CD14-positive monocyte (primary cell): ENCODE measurements at regions not wholly inside any gene's neighbourhood (a gene's known extent, or its start where the extent isn't known, plus 50 kb on each side); places are given as distances from the start of the nearest gene placed in this dataset.

Source experiments
- DNase-seq, 3 donors: peaks; one replicate each; pipeline ENCODE4 v3.0.0-alpha.2; 2011 to 2022
- H2AFZ ChIP-seq: 2 replicates; pipeline ENCODE4 v1.6.0; 2012; ENCODE audit warnings: mild to moderate bottlenecking, low read depth, low read length, inconsistent platforms; ENCODE audit not compliant: insufficient read depth, poor library complexity, severe bottlenecking
- H3K27ac ChIP-seq, 2 donors: 1 replicate in 1 of 2; 2 replicates in 1 of 2; pipeline ENCODE4 v1.5.1; 2012 to 2013; ENCODE audit warnings: low read length in 2 of 2, control low read depth in 1 of 2, inconsistent platforms in 1 of 2, low read depth in 1 of 2, mild to moderate bottlenecking in 1 of 2
- H3K27me3 ChIP-seq, 2 donors: one replicate each; pipeline versions ENCODE4 v1.6.0 to v1.6.1; 2011 to 2013; ENCODE audit warnings: low read length in 2 of 2; ENCODE audit not compliant: control insufficient read depth in 2 of 2, insufficient read depth in 2 of 2
- H3K36me3 ChIP-seq, 2 donors: replicated peaks in 1 of 2; 1 replicate in 1 of 2; 2 replicates in 1 of 2; pipeline versions ENCODE4 v1.5.1 to v1.6.1; 2012 to 2013; ENCODE audit warnings: low read length in 2 of 2, control low read depth in 1 of 2, inconsistent platforms in 1 of 2, mild to moderate bottlenecking in 1 of 2; ENCODE audit not compliant: insufficient read depth in 2 of 2, control insufficient read depth in 1 of 2
- H3K4me1 ChIP-seq, 2 donors: 1 replicate in 1 of 2; 2 replicates in 1 of 2; pipeline versions ENCODE4 v1.5.1 to v1.6.1; 2012 to 2013; ENCODE audit warnings: low read length in 2 of 2, control low read depth in 1 of 2, inconsistent platforms in 1 of 2, mild to moderate bottlenecking in 1 of 2, moderate library complexity in 1 of 2; ENCODE audit not compliant: insufficient read depth in 2 of 2, control insufficient read depth in 1 of 2
- H3K4me2 ChIP-seq: replicated peaks from 2 replicates; pipeline ENCODE3; 2012; ENCODE audit warnings: low read length, moderate library complexity, mild to moderate bottlenecking; ENCODE audit not compliant: poor library complexity, severe bottlenecking; ENCODE audit errors: extremely low read depth
- H3K4me3 ChIP-seq, 3 experiments: fragments of 200-600 bp in 1 of 3; sonication (generic) in 1 of 3; replicated peaks in 1 of 3; 1 replicate in 2 of 3; 2 replicates in 1 of 3; pipeline ENCODE4 v1.5.1; 2011 to 2013; ENCODE audit warnings: low read length in 3 of 3, mild to moderate bottlenecking in 3 of 3, control low read depth in 2 of 3, low read depth in 2 of 3, inconsistent platforms in 1 of 3, moderate library complexity in 1 of 3
- H3K79me2 ChIP-seq: 2 replicates; pipeline ENCODE4 v1.6.0; 2012; ENCODE audit warnings: mild to moderate bottlenecking, control low read depth, inconsistent platforms, low read length, moderate library complexity; ENCODE audit not compliant: insufficient read depth
- H3K9ac ChIP-seq: 2 replicates; pipeline ENCODE4 v1.6.0; 2017; ENCODE audit warnings: low read length, mild to moderate bottlenecking; ENCODE audit not compliant: insufficient read depth, poor library complexity, severe bottlenecking
- H3K9me3 ChIP-seq, 2 donors: replicated peaks in 1 of 2; 1 replicate in 1 of 2; 2 replicates in 1 of 2; pipeline versions ENCODE4 v1.5.1 to v1.6.1; 2012 to 2013; ENCODE audit warnings: low read length in 2 of 2, control low read depth in 1 of 2; ENCODE audit not compliant: control insufficient read depth in 1 of 2, insufficient read depth in 1 of 2
- H4K20me1 ChIP-seq: 2 replicates; pipeline ENCODE4 v1.6.0; 2012; ENCODE audit warnings: mild to moderate bottlenecking, low read length, control low read depth, moderate library complexity; ENCODE audit not compliant: insufficient read depth
- H3K27ac Mint-ChIP-seq, 7 donors: one replicate each; pipeline ENCODE4 v1.8.0; 2020; ENCODE audit warnings: mild to moderate bottlenecking in 7 of 7, mixed read lengths in 7 of 7, moderate library complexity in 6 of 7, inconsistent platforms in 2 of 7
- H3K27me3 Mint-ChIP-seq, 3 donors: one replicate each; pipeline ENCODE4 v1.8.0; 2021 to 2022; ENCODE audit warnings: low read depth in 3 of 3, mild to moderate bottlenecking in 3 of 3, mixed read lengths in 3 of 3, moderate library complexity in 3 of 3, inconsistent platforms in 1 of 3
- H3K36me3 Mint-ChIP-seq, 2 donors: one replicate each; pipeline ENCODE4 v1.8.0; 2020; ENCODE audit warnings: mixed read lengths in 2 of 2, inconsistent platforms in 1 of 2, mild to moderate bottlenecking in 1 of 2
- H3K4me1 Mint-ChIP-seq: one replicate; pipeline ENCODE4 v1.8.0; 2020; ENCODE audit warnings: mild to moderate bottlenecking, mixed read lengths
- H3K4me3 Mint-ChIP-seq, 2 donors: one replicate each; pipeline ENCODE4 v1.8.0; 2020; ENCODE audit warnings: mild to moderate bottlenecking in 2 of 2, mixed read lengths in 2 of 2, moderate library complexity in 1 of 2
- H3K9me3 Mint-ChIP-seq, 7 donors: one replicate each; pipeline ENCODE4 v1.8.0; 2020 to 2022; ENCODE audit warnings: mixed read lengths in 7 of 7, mild to moderate bottlenecking in 6 of 7, moderate library complexity in 6 of 7, inconsistent platforms in 2 of 7
- CTCF ChIP-seq: fragments of 200-600 bp; IDR thresholded peaks from one replicate; pipeline ENCODE4 v1.8.0; 2022; ENCODE audit warnings: antibody characterized with exemption, mild to moderate bottlenecking
- WGBS: methylation state at CpG from one replicate; pipeline ENCODE4 v1.1.5; 2013; ENCODE audit warnings: missing lambda C conversion rate; ENCODE audit not compliant: insufficient coverage; 5-methylcytosine and 5-hydroxymethylcytosine counted together
- intact Hi-C, 2 donors: fragments of 100-400 bp; cut with micrococcal nuclease; formaldehyde crosslinking; loops; one replicate each; pipeline versions ENCODE4 v1.15.0 to v1.15.1; 2023

GRCh38 chr13:76692346-76692745, 193.9 kb downstream of the KCTD12 start:
- Histone ChIP-seq H3K4me3 (no peak overlapping the region), H3K27me3 (no peaks in the 10 kb centered on the region), H4K20me1 (no peaks in the 10 kb centered on the region), H3K9ac (no peak overlapping the region), H3K4me2 (no peak overlapping the region), H3K36me3 (no peaks in the 10 kb centered on the region), H3K9me3 (peaks cover 0 to 5% of the 10 kb centered on the region in 2 donors), H2AFZ (no peak overlapping the region), H3K79me2 (no peaks in the 10 kb centered on the region), H3K27ac (no peak overlapping the region), H3K4me1 (peaks cover 8 to 12% of the 10 kb centered on the region in 2 donors)
- H3K9me3 Mint-ChIP-seq, result peaks cover 0 to 8% (median 2%) of the 10 kb centered on the region in 7 donors
- intact Hi-C loops, result no loop called here
- no peak for DNase-seq
- no peaks in the 10 kb centered on the region for H3K36me3 Mint-ChIP-seq
- no CpG with 5 or more reads among the region's 1 CpG for WGBS
- H3K4me3 Mint-ChIP-seq, result no peak overlapping the region
- no peak overlapping the region for H3K27ac Mint-ChIP-seq
- H3K27me3 Mint-ChIP-seq, result no peaks in the 10 kb centered on the region
- H3K4me1 Mint-ChIP-seq, result peaks cover 10% of the 10 kb centered on the region
- no peak for TF ChIP-seq CTCF

GRCh38 chr13:76690611-76691010, 195.6 kb downstream of the KCTD12 start:
- Histone ChIP-seq H3K27me3 (no peaks in the 10 kb centered on the region), H3K4me3 (no peak overlapping the region), H3K27ac (no peak overlapping the region), H4K20me1 (no peaks in the 10 kb centered on the region), H3K4me1 (peaks cover 12% of the 10 kb centered on the region in 2 donors), H3K36me3 (no peaks in the 10 kb centered on the region), H3K79me2 (no peaks in the 10 kb centered on the region), H3K9me3 (peaks cover 0 to 5% of the 10 kb centered on the region in 2 donors), H3K4me2 (no peak overlapping the region), H2AFZ (no peak overlapping the region), H3K9ac (no peak overlapping the region)
- intact Hi-C loops, result no loop called here
- Mint-ChIP-seq H3K27ac (no peak overlapping the region), H3K9me3 (peaks cover 0 to 8% (median 2%) of the 10 kb centered on the region in 7 donors), H3K4me1 (peaks cover 13% of the 10 kb centered on the region), H3K36me3 (no peaks in the 10 kb centered on the region), H3K27me3 (no peaks in the 10 kb centered on the region), H3K4me3 (no peak overlapping the region)
- no peak for TF ChIP-seq CTCF
- 95% methylated on average over 2 of the region's 2 CpGs for WGBS
- no peak for DNase-seq
